GM23338 (cell line): ENCODE measurements at regions not wholly inside any gene's neighbourhood (a gene's known extent, or its start where the extent isn't known, plus 50 kb on each side); places are given as distances from the start of the nearest gene placed in this dataset.

Experiments used
- ATAC-seq: fragments of 200-7000 bp; cut with Tn5 transposase; 3 replicates; pipeline ENCODE4 v1.9.1; 2020
- DNase-seq: peaks from one replicate; pipeline ENCODE4 v3.0.0-alpha.2; 2015; ENCODE audit warnings: low spot score
- H2AFZ ChIP-seq: fragments of 200-600 bp; sonication (generic); 2 replicates; pipeline ENCODE4 v1.8.0; 2016; ENCODE audit warnings: antibody characterized with exemption, mild to moderate bottlenecking, moderate library complexity
- H3F3A ChIP-seq: fragments of 200-600 bp; sonication (generic); replicated peaks from 2 replicates; pipeline ENCODE4 v1.8.0; 2017; ENCODE audit warnings: antibody characterized with exemption, mixed run types, low read depth
- H3K27ac ChIP-seq: fragments of 200-600 bp; sonication (generic); 2 replicates; pipeline ENCODE4 v1.6.1; 2016; ENCODE audit warnings: low read depth
- H3K27me3 ChIP-seq: fragments of 200-600 bp; sonication (generic); 2 replicates; pipeline ENCODE4 v1.8.0; 2016; ENCODE audit warnings: mild to moderate bottlenecking, mixed run types, moderate library complexity; ENCODE audit not compliant: insufficient read depth
- H3K36me3 ChIP-seq: fragments of 200-600 bp; sonication (generic); 2 replicates; pipeline ENCODE4 v1.8.0; 2016; ENCODE audit warnings: mild to moderate bottlenecking; ENCODE audit not compliant: insufficient read depth
- H3K4me1 ChIP-seq: fragments of 200-600 bp; sonication (generic); 2 replicates; pipeline ENCODE4 v1.8.0; 2016; ENCODE audit warnings: mild to moderate bottlenecking, moderate library complexity; ENCODE audit not compliant: insufficient read depth
- H3K4me2 ChIP-seq: fragments of 200-600 bp; sonication (generic); 2 replicates; pipeline ENCODE4 v1.7.1; 2017; ENCODE audit warnings: mixed run types
- H3K4me3 ChIP-seq: fragments of 200-600 bp; sonication (generic); 2 replicates; pipeline ENCODE4 v1.6.1; 2016; ENCODE audit warnings: mixed run types
- H3K79me2 ChIP-seq: fragments of 200-600 bp; sonication (generic); replicated peaks from 2 replicates; pipeline ENCODE4 v1.8.0; 2017; ENCODE audit warnings: mild to moderate bottlenecking; ENCODE audit not compliant: insufficient read depth
- H3K9me2 ChIP-seq: fragments of 200-600 bp; sonication (generic); 2 replicates; pipeline ENCODE4 v1.8.0; 2017; ENCODE audit not compliant: insufficient read depth
- H4K20me1 ChIP-seq: fragments of 200-600 bp; sonication (generic); replicated peaks from 2 replicates; pipeline ENCODE4 v1.8.0; 2017; ENCODE audit warnings: mild to moderate bottlenecking; ENCODE audit not compliant: insufficient read depth
- H3K27ac Mint-ChIP-seq: 2 replicates; pipeline ENCODE4 v1.8.0; 2020; ENCODE audit warnings: inconsistent platforms, mild to moderate bottlenecking, moderate library complexity, mixed read lengths
- H3K27me3 Mint-ChIP-seq: 3 replicates; pipeline ENCODE4 v1.8.0; 2022; ENCODE audit warnings: low read depth, mild to moderate bottlenecking, moderate library complexity, mixed read lengths, inconsistent platforms; ENCODE audit not compliant: insufficient read depth, poor library complexity
- H3K36me3 Mint-ChIP-seq: 3 replicates; pipeline ENCODE4 v1.8.0; 2021; ENCODE audit warnings: low read depth, mild to moderate bottlenecking, inconsistent platforms, moderate library complexity, mixed read lengths
- H3K4me1 Mint-ChIP-seq: 3 replicates; pipeline ENCODE4 v1.8.0; 2020; ENCODE audit warnings: mild to moderate bottlenecking, inconsistent platforms, mixed read lengths
- H3K4me3 Mint-ChIP-seq: 3 replicates; pipeline ENCODE4 v1.8.0; 2021; ENCODE audit warnings: moderate library complexity, mild to moderate bottlenecking, inconsistent platforms, mixed read lengths
- H3K9me3 Mint-ChIP-seq: 3 replicates; pipeline ENCODE4 v1.8.0; 2020; ENCODE audit warnings: moderate library complexity, mild to moderate bottlenecking, inconsistent platforms, mixed read lengths
- ETS1 ChIP-seq: IDR thresholded peaks from 2 replicates; pipeline ENCODE4 v1.6.1; 2016; ENCODE audit warnings: antibody characterized with exemption
- NANOG ChIP-seq: IDR thresholded peaks from 2 replicates; pipeline ENCODE4 v1.6.1; 2016; ENCODE audit warnings: antibody characterized with exemption, borderline replicate concordance
- STAT1 ChIP-seq: IDR thresholded peaks from one replicate; pipeline ENCODE4 v1.6.1; 2016; ENCODE audit warnings: antibody characterized with exemption; ENCODE audit not compliant: unreplicated experiment
- TF ChIP-seq, protein P1 (sequence below): fragments of 250-450 bp; sonication (Bioruptor Pico); IDR thresholded peaks from 2 replicates; pipeline ENCODE4 v1.5.0; 2020; ENCODE audit warnings: mild to moderate bottlenecking, moderate library complexity
- TF ChIP-seq, protein P2 (sequence below), 2 experiments: fragments of 200-600 bp in 1 of 2; sonication (generic) in 1 of 2; conservative IDR thresholded peaks; 2 replicates each; pipeline versions ENCODE4 v1.5.1 to v1.6.1; 2016 to 2017; ENCODE audit warnings: antibody characterized with exemption in 2 of 2, low read depth in 2 of 2, mild to moderate bottlenecking in 2 of 2, moderate library complexity in 1 of 2

DNA sequence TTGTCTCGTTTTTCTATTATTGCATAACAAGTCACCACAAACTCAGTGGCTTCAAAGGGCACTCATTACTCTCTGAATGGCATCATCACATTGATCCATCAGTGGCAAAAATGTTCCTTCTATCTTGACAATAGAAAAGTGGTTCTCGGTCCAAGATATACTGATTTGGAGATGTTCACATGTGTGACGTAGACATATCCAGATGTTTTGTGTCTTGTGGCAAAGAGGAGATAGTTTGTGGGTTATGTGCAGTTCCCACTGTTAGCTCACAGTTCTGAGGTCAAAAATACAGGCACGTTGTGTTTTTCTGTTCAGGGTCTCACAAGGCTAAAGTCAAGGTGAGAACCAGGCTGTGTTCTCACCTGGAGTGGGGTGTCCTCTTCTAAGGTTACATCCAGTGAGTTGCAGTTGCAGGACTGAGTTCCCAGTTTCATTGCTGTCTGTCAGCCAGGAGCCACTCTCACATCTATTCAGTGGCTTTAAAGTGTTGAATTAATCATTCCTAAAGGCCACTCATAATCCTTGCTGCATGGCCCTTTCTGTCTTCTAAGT lies 55.3 kb downstream of the GAS1 start (continued):
- TF ChIP-seq, protein P1, sequence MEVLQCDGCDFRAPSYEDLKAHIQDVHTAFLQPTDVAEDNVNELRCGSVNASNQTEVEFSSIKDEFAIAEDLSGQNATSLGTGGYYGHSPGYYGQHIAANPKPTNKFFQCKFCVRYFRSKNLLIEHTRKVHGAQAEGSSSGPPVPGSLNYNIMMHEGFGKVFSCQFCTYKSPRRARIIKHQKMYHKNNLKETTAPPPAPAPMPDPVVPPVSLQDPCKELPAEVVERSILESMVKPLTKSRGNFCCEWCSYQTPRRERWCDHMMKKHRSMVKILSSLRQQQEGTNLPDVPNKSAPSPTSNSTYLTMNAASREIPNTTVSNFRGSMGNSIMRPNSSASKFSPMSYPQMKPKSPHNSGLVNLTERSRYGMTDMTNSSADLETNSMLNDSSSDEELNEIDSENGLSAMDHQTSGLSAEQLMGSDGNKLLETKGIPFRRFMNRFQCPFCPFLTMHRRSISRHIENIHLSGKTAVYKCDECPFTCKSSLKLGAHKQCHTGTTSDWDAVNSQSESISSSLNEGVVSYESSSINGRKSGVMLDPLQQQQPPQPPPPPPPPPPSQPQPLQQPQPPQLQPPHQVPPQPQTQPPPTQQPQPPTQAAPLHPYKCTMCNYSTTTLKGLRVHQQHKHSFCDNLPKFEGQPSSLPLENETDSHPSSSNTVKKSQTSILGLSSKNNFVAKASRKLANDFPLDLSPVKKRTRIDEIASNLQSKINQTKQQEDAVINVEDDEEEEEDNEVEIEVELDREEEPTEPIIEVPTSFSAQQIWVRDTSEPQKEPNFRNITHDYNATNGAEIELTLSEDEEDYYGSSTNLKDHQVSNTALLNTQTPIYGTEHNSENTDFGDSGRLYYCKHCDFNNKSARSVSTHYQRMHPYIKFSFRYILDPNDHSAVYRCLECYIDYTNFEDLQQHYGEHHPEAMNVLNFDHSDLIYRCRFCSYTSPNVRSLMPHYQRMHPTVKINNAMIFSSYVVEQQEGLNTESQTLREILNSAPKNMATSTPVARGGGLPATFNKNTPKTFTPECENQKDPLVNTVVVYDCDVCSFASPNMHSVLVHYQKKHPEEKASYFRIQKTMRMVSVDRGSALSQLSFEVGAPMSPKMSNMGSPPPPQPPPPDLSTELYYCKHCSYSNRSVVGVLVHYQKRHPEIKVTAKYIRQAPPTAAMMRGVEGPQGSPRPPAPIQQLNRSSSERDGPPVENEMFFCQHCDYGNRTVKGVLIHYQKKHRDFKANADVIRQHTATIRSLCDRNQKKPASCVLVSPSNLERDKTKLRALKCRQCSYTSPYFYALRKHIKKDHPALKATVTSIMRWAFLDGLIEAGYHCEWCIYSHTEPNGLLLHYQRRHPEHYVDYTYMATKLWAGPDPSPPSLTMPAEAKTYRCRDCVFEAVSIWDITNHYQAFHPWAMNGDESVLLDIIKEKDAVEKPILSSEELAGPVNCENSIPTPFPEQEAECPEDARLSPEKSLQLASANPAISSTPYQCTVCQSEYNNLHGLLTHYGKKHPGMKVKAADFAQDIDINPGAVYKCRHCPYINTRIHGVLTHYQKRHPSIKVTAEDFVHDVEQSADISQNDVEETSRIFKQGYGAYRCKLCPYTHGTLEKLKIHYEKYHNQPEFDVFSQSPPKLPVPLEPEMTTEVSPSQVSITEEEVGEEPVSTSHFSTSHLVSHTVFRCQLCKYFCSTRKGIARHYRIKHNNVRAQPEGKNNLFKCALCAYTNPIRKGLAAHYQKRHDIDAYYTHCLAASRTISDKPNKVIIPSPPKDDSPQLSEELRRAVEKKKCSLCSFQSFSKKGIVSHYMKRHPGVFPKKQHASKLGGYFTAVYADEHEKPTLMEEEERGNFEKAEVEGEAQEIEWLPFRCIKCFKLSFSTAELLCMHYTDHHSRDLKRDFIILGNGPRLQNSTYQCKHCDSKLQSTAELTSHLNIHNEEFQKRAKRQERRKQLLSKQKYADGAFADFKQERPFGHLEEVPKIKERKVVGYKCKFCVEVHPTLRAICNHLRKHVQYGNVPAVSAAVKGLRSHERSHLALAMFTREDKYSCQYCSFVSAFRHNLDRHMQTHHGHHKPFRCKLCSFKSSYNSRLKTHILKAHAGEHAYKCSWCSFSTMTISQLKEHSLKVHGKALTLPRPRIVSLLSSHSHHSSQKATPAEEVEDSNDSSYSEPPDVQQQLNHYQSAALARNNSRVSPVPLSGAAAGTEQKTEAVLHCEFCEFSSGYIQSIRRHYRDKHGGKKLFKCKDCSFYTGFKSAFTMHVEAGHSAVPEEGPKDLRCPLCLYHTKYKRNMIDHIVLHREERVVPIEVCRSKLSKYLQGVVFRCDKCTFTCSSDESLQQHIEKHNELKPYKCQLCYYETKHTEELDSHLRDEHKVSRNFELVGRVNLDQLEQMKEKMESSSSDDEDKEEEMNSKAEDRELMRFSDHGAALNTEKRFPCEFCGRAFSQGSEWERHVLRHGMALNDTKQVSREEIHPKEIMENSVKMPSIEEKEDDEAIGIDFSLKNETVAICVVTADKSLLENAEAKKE (CRISPR knock-in tag) = no peak

DNA sequence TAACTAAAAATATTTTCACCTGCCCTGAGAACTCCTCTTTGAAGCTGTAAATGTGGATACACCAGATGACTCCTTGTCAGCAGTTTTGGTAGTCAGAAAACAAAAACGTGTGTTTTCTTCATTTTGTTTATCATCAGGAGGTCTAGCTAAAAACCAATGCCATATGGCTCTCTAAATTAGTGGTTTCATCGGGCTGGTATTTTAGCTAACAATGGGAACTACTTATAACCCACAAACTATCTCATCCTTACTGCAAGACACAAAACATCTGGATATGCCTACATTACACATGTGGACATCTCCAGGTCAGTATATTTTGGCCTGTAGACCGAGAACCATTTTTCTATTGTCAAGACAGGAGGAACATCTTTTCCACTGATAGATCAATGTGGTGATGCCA lies 56.2 kb downstream of the GAS1 start:
- Mint-ChIP-seq H3K9me3 (no peaks in the 10 kb centered on the region), H3K27me3 (peaks cover 2% of the 10 kb centered on the region), H3K4me3 (no peak overlapping the region), H3K27ac (no peak overlapping the region), H3K4me1 (peaks cover 23% of the 10 kb centered on the region), H3K36me3 (no peaks in the 10 kb centered on the region)
- Histone ChIP-seq H3K27ac (no peak overlapping the region), H3K4me2 (no peak overlapping the region), H2AFZ (no peak overlapping the region), H3K4me3 (no peak overlapping the region), H4K20me1 (no peaks in the 10 kb centered on the region), H3K79me2 (no peaks in the 10 kb centered on the region), H3K27me3 (no peaks in the 10 kb centered on the region), H3K9me2 (peaks cover 4% of the 10 kb centered on the region; the same call in 1 of the 2 replicates), H3K4me1 (peaks cover 6% of the 10 kb centered on the region; the same call in 1 of the 2 replicates), H3F3A (no peaks in the 10 kb centered on the region), H3K36me3 (no peaks in the 10 kb centered on the region)
- no peak for DNase-seq
- ATAC-seq = no peak
- TF ChIP-seq, protein P1 (CRISPR knock-in tag) = no peak
- TF ChIP-seq STAT1 = no peak
- TF ChIP-seq ETS1 = no peak
- TF ChIP-seq, protein P2, sequence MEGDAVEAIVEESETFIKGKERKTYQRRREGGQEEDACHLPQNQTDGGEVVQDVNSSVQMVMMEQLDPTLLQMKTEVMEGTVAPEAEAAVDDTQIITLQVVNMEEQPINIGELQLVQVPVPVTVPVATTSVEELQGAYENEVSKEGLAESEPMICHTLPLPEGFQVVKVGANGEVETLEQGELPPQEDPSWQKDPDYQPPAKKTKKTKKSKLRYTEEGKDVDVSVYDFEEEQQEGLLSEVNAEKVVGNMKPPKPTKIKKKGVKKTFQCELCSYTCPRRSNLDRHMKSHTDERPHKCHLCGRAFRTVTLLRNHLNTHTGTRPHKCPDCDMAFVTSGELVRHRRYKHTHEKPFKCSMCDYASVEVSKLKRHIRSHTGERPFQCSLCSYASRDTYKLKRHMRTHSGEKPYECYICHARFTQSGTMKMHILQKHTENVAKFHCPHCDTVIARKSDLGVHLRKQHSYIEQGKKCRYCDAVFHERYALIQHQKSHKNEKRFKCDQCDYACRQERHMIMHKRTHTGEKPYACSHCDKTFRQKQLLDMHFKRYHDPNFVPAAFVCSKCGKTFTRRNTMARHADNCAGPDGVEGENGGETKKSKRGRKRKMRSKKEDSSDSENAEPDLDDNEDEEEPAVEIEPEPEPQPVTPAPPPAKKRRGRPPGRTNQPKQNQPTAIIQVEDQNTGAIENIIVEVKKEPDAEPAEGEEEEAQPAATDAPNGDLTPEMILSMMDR (conservative IDR thresholded peaks at IDR 0.05; ENCODE audit: low read depth in 2 of 2) = no peak
- TF ChIP-seq NANOG = no peak
